ENCODE measurements at regions not wholly inside any gene's neighbourhood (a gene's known extent, or its start where the extent isn't known, plus 50 kb on each side); places are given as distances from the start of the nearest gene placed in this dataset.

DNA sequence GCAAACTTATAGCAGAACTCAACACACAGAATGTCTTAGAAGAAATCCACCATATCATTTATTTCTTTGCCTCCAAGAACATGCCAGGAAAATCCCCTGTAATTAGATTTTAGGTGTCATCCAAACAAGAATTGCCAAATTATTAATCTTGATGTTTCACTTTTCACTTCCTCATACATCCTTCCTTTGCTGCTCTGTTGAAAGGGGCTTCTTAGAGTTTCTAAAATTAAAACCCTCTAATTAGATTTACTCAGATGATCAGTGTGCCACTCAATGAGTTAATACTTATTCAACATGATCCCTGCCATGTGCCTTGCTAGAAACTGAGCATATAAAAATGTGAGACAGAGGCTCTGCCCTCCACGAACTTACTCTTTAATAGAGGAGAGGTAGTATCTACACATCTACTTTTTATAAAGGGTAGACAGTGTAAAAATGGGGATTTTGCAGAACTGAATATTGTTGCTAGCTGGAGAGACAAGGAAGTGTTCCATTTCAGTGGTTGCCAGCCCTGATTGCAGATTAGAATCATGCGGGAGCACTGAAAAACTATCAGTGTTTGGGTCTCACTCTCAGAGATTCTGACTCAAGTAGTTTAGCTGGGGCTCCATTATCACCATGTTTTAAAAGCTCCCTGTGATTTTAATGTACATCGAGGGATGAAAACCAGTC is 498.4 kb downstream of the TLE4 start:
- TF ChIP-seq, protein P1, sequence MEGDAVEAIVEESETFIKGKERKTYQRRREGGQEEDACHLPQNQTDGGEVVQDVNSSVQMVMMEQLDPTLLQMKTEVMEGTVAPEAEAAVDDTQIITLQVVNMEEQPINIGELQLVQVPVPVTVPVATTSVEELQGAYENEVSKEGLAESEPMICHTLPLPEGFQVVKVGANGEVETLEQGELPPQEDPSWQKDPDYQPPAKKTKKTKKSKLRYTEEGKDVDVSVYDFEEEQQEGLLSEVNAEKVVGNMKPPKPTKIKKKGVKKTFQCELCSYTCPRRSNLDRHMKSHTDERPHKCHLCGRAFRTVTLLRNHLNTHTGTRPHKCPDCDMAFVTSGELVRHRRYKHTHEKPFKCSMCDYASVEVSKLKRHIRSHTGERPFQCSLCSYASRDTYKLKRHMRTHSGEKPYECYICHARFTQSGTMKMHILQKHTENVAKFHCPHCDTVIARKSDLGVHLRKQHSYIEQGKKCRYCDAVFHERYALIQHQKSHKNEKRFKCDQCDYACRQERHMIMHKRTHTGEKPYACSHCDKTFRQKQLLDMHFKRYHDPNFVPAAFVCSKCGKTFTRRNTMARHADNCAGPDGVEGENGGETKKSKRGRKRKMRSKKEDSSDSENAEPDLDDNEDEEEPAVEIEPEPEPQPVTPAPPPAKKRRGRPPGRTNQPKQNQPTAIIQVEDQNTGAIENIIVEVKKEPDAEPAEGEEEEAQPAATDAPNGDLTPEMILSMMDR (IDR thresholded peaks at IDR 0.05; ENCODE audit: poor library complexity): no peak
- TF ChIP-seq EZH2 (IDR thresholded peaks at IDR 0.05; ENCODE audit: borderline replicate concordance) (no peak), EZH2phosphoT487 (IDR thresholded peaks at IDR 0.05; ENCODE audit: low read depth, severe bottlenecking, unreplicated experiment) (no peak)

All from hepatocyte (in vitro differentiated cells).